OCI-LY1 (cell line): ENCODE measurements at regions not wholly inside any gene's neighbourhood (a gene's known extent, or its start where the extent isn't known, plus 50 kb on each side); places are given as distances from the start of the nearest gene placed in this dataset.

Experiments
- CTCF ChIP-seq: fragments of 200-600 bp; sonication (generic), shearing (Covaris generic); IDR thresholded peaks from 2 replicates; pipeline ENCODE4 v1.5.1; 2017; ENCODE audit warnings: mild to moderate bottlenecking, antibody characterized with exemption, low read length, moderate library complexity, mixed read lengths
- EZH2 ChIP-seq: fragments of 200-600 bp; sonication (generic), shearing (Covaris generic); IDR thresholded peaks from 2 replicates; pipeline ENCODE4 v1.8.0; 2017; ENCODE audit warnings: borderline replicate concordance, mixed run types, mild to moderate bottlenecking, antibody characterized with exemption, low read length, moderate library complexity, mixed read lengths

DNA sequence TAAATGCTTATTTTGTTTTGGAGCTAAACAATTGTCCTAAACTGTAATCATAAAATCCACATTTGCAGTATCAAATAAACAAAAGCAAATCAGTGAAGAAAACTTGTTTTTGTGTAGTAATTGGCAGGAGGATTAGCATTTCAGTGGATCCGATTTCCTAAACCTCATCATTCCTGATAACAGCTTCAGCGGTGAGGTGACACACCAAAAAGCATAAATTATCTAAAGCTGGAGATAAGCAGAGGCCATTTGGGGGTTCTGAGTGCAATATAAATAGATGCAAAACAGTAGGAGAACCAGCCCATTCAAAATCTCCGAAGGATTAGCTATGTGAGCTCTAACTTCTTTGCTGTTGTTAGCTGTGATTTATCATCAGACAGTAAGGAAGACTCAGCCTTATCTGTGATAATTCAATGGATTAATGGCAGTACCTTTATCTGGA, 235.8 kb downstream of the EPHA7 start:
- TF ChIP-seq CTCF (no peak), EZH2 (no peak)
